ENCODE measurements at regions not wholly inside any gene's neighbourhood (a gene's known extent, or its start where the extent isn't known, plus 50 kb on each side); places are given as distances from the start of the nearest gene placed in this dataset.
A peak's percentile ranks its signal among the peaks of the same experiment; 100 is the strongest.

DNA sequence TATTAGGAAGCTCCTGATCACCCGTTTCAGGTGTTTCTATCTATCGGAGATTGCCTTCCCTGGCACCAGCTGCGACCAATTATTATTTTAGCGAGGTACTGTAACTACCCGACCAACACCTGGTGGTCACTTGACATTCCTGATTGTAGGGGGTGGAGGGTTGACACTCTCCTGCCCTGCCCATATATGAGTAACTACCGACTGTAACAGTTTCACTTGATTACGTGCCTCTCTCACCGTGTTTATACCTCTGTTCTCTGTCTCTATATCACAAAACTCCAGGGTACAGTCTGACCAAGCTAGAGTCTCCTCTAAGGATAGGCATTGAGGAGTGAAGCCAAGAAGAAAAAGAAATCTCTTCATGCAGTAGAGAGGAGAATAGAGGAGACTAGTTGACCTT is 268.0 kb upstream of the LRATD1 start:
- Histone ChIP-seq H3K27ac (no peak overlapping the region), H3K36me3 (no peaks in the 10 kb centered on the region), H3K9me3 (no peaks in the 10 kb centered on the region), H3K4me1 (no peaks in the 10 kb centered on the region), H3K4me3 (no peak overlapping the region), H3K27me3 (no peaks in the 10 kb centered on the region)
- ATAC-seq (no peak), FAIRE-seq (no peak), DNase-seq (no peak)
- intact Hi-C loops (cut with DNase I), result no loop called here
- no peak for TF ChIP-seq CTCF (IDR thresholded peaks at IDR 0.05)
- WGBS, 2 donors, result 77 to 87% methylated on average over 8 of the region's 8 CpGs

GRCh38 chr2:14385043-14385442 is 247.5 kb upstream of the LRATD1 start:
- H3K4me1 ChIP-seq, result no peaks in the 10 kb centered on the region
- DNase-seq (no peak), ATAC-seq (no peak), FAIRE-seq (no peak)
- no peaks in the 10 kb centered on the region for H3K9me3 ChIP-seq
- intact Hi-C loops (cut with DNase I), result no loop called here
- no peak for TF ChIP-seq CTCF (IDR thresholded peaks at IDR 0.05)
- H3K4me3 ChIP-seq, result no peak overlapping the region
- 44 to 51% methylated on average over 4 of the region's 4 CpGs for WGBS, 2 donors
- no peaks in the 10 kb centered on the region for H3K27me3 ChIP-seq
- H3K27ac ChIP-seq, result no peak overlapping the region
- H3K36me3 ChIP-seq, result no peaks in the 10 kb centered on the region

- H3K9me3 ChIP-seq, result no peaks in the 10 kb centered on the region
- H3K36me3 ChIP-seq, result no peaks in the 10 kb centered on the region
- FAIRE-seq (no peak), DNase-seq (no peak), ATAC-seq (no peak)
- no peak overlapping the region for H3K4me3 ChIP-seq
- intact Hi-C loops (cut with DNase I), result no loop called here
- no peaks in the 10 kb centered on the region for H3K27me3 ChIP-seq
- 69 to 74% methylated on average over 4 of the region's 4 CpGs for WGBS, 2 donors
- no peak for TF ChIP-seq CTCF (IDR thresholded peaks at IDR 0.05)
- H3K27ac ChIP-seq, result no peak overlapping the region
- H3K4me1 ChIP-seq, result no peaks in the 10 kb centered on the region
Observed at GRCh38 chr2:14387332-14387731, 245.2 kb upstream of the LRATD1 start.

DNA sequence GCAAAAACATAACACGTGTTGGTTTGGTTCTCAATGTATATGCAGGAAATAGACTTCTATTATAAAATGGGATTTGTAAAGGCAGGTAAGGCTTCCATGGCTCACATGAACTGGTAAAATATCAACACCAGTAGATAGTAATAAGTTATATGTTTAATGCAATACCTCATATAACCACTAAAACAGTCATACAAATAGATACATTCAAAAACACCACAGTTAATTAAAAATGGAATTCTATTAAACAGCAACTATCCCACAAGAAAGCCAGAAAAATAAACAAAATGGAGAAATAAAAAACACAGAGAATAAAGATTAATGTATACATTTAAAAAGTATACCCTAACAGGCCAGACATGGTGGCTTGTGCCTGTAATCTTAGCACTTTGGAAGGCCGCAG is 243.8 kb upstream of the LRATD1 start:
- Histone ChIP-seq H3K36me3 (no peaks in the 10 kb centered on the region), H3K4me1 (no peaks in the 10 kb centered on the region), H3K4me3 (no peak overlapping the region), H3K27me3 (no peaks in the 10 kb centered on the region), H3K27ac (no peak overlapping the region), H3K9me3 (no peaks in the 10 kb centered on the region)
- 86 to 88% methylated on average over 2 of the region's 2 CpGs for WGBS, 2 donors
- ATAC-seq (no peak), FAIRE-seq (no peak), DNase-seq (no peak)
- TF ChIP-seq CTCF (IDR thresholded peaks at IDR 0.05), result peak in 1 of 4 donors; percentile 19
- intact Hi-C loops (cut with DNase I), result no loop called here

GRCh38 chr2:14396533-14397083 is 235.9 kb upstream of the LRATD1 start:
- no peaks in the 10 kb centered on the region for H3K9me3 ChIP-seq
- no peak for TF ChIP-seq CTCF (IDR thresholded peaks at IDR 0.05)
- no peaks in the 10 kb centered on the region for H3K27me3 ChIP-seq
- FAIRE-seq (no peak), ATAC-seq (no peak), DNase-seq (no peak)
- H3K36me3 ChIP-seq, result no peaks in the 10 kb centered on the region
- no peaks in the 10 kb centered on the region for H3K4me1 ChIP-seq
- no peak overlapping the region for H3K27ac ChIP-seq
- H3K4me3 ChIP-seq, result no peak overlapping the region
- intact Hi-C loops (cut with DNase I), result no loop called here
- 57 to 75% methylated on average over 3 of the region's 3 CpGs for WGBS, 2 donors

All from pancreas (tissue), 10 donors.